Neural cell (in vitro differentiated cells): ENCODE measurements at regions not wholly inside any gene's neighbourhood (a gene's known extent, or its start where the extent isn't known, plus 50 kb on each side); places are given as distances from the start of the nearest gene placed in this dataset.

Experiments used
- H2AFZ ChIP-seq: fragments of 200-600, 300-800 bp; sonication (generic), shearing (Covaris generic); 2 replicates; pipeline ENCODE4 v1.6.0; 2014; ENCODE audit warnings: low read depth, mild to moderate bottlenecking, antibody characterized with exemption, low read length, moderate library complexity
- H3F3A ChIP-seq: fragments of 200-600 bp; shearing (Covaris generic); 2 replicates; pipeline ENCODE4 v1.6.1; 2016; ENCODE audit warnings: mild to moderate bottlenecking, moderate library complexity, mixed read lengths, antibody characterized with exemption, low read length; ENCODE audit not compliant: insufficient read depth, poor library complexity, severe bottlenecking
- H3K27ac ChIP-seq: fragments of 200-600, 300-800 bp; sonication (generic), shearing (Covaris generic); 2 replicates; pipeline ENCODE4 v1.5.1; 2014; ENCODE audit warnings: mild to moderate bottlenecking, low read length, moderate library complexity
- H3K27me3 ChIP-seq: fragments of 300-800, 200-600 bp; sonication (generic), shearing (Covaris generic); 2 replicates; pipeline ENCODE4 v1.6.0; 2014; ENCODE audit warnings: mild to moderate bottlenecking, low read depth, low read length, moderate library complexity; ENCODE audit not compliant: insufficient read depth
- H3K36me3 ChIP-seq: fragments of 300-800, 200-600 bp; sonication (generic), shearing (Covaris generic); 2 replicates; pipeline ENCODE4 v1.5.1; 2014; ENCODE audit warnings: mild to moderate bottlenecking, antibody characterized with exemption, low read length, moderate library complexity; ENCODE audit not compliant: insufficient read depth
- H3K4me2 ChIP-seq: fragments of 300-800, 200-600 bp; sonication (generic), shearing (Covaris generic); 2 replicates; pipeline ENCODE4 v1.6.0; 2014; ENCODE audit warnings: mild to moderate bottlenecking, low read length
- H3K4me3 ChIP-seq: fragments of 300-800, 200-600 bp; sonication (generic), shearing (Covaris generic); 2 replicates; pipeline ENCODE4 v1.5.1; 2014; ENCODE audit warnings: mild to moderate bottlenecking, low read length, moderate library complexity
- H3K79me2 ChIP-seq: fragments of 200-600 bp; shearing (Covaris generic); replicated peaks from 2 replicates; pipeline ENCODE4 v1.6.0; 2014; ENCODE audit warnings: mild to moderate bottlenecking, low read length, moderate library complexity; ENCODE audit not compliant: insufficient read depth
- H3K9ac ChIP-seq: fragments of 300-800, 200-600 bp; sonication (generic), shearing (Covaris generic); 2 replicates; pipeline ENCODE4 v1.6.1; 2016; ENCODE audit warnings: mild to moderate bottlenecking, low read length, mixed read lengths
- H3K9me2 ChIP-seq: fragments of 200-600 bp; shearing (Covaris generic); 2 replicates; pipeline ENCODE4 v1.6.1; 2016; ENCODE audit warnings: mild to moderate bottlenecking, low read length, mixed read lengths; ENCODE audit not compliant: insufficient read depth
- H3K9me3 ChIP-seq: fragments of 200-600, 300-800 bp; sonication (generic), shearing (Covaris generic); 2 replicates; pipeline ENCODE4 v1.6.1; 2016; ENCODE audit warnings: mild to moderate bottlenecking, mixed run types, low read length, moderate library complexity, mixed read lengths
- H4K20me1 ChIP-seq: fragments of 200-600 bp; shearing (Covaris generic); 2 replicates; pipeline ENCODE4 v1.6.1; 2016; ENCODE audit warnings: mild to moderate bottlenecking, mixed run types; ENCODE audit not compliant: insufficient read depth
- EP300 ChIP-seq: fragments of 450-650 bp; conservative IDR thresholded peaks from 2 replicates; pipeline ENCODE4 v1.6.1; 2014; ENCODE audit warnings: antibody characterized with exemption, mild to moderate bottlenecking, moderate library complexity; ENCODE audit not compliant: poor library complexity, severe bottlenecking
- EZH2 ChIP-seq: fragments of 200-600, 300-800 bp; shearing (Covaris generic), sonication (generic); IDR thresholded peaks from 2 replicates; pipeline ENCODE4 v1.6.1; 2014; ENCODE audit warnings: antibody characterized with exemption, low read length, borderline replicate concordance, mild to moderate bottlenecking; ENCODE audit not compliant: insufficient read depth, poor library complexity, severe bottlenecking
- MXI1 ChIP-seq: fragments of 450-650 bp; conservative IDR thresholded peaks from 2 replicates; pipeline ENCODE4 v1.6.1; 2014; ENCODE audit warnings: antibody characterized with exemption, mild to moderate bottlenecking; ENCODE audit not compliant: poor library complexity, severe bottlenecking
- RAD21 ChIP-seq: fragments of 450-650 bp; conservative IDR thresholded peaks from 2 replicates; pipeline ENCODE4 v1.6.1; 2014; ENCODE audit warnings: antibody characterized with exemption, mild to moderate bottlenecking, moderate library complexity
- SMC3 ChIP-seq: fragments of 450-650 bp; conservative IDR thresholded peaks from 2 replicates; pipeline ENCODE4 v1.6.1; 2014; ENCODE audit warnings: antibody characterized with exemption, mild to moderate bottlenecking, moderate library complexity; ENCODE audit not compliant: poor library complexity
- TF ChIP-seq, protein P1 (sequence below): IDR thresholded peaks from 2 replicates; pipeline ENCODE4 v1.6.1; 2012; ENCODE audit warnings: borderline replicate concordance
- TF ChIP-seq, protein P2 (sequence below): fragments of 450-650 bp; IDR thresholded peaks from 2 replicates; pipeline ENCODE4 v1.5.1; 2014; ENCODE audit warnings: antibody characterized with exemption, mild to moderate bottlenecking, moderate library complexity; ENCODE audit not compliant: poor library complexity, severe bottlenecking

DNA sequence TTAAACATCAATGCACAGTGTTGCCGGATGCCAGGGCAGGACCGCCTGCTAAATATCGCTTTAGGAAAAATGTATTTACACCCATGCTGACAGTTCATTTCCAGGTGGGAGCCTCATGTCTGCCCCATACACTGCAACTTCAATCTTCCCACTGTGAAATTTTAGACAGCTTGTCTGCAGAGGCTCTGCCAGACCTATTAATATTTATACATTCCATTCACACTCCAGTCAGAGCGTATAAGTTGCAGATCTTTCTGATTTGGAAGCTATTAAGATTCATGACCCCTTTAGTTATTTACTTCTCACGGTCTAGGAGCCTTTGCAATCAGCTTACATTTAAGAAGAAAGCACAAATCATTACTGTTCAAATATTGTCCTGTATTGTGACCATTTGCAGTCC is 357.4 kb downstream of the ATP23 start:
- H3K27ac ChIP-seq, result no peak overlapping the region
- TF ChIP-seq SMC3 (no peak), EP300 (peak; percentile 47)
- H3K27me3 ChIP-seq, result no peaks in the 10 kb centered on the region
- no peak overlapping the region for H3K9ac ChIP-seq
- H3K79me2 ChIP-seq, result no peaks in the 10 kb centered on the region
- H3K36me3 ChIP-seq, result no peaks in the 10 kb centered on the region
- no peaks in the 10 kb centered on the region for H3K9me3 ChIP-seq
- no peak overlapping the region for H2AFZ ChIP-seq
- H3K4me3 ChIP-seq, result no peak overlapping the region
- H3F3A ChIP-seq, result no peaks in the 10 kb centered on the region
- H4K20me1 ChIP-seq, result no peaks in the 10 kb centered on the region
- no peaks in the 10 kb centered on the region for H3K9me2 ChIP-seq
- H3K4me2 ChIP-seq, result no peak overlapping the region

DNA sequence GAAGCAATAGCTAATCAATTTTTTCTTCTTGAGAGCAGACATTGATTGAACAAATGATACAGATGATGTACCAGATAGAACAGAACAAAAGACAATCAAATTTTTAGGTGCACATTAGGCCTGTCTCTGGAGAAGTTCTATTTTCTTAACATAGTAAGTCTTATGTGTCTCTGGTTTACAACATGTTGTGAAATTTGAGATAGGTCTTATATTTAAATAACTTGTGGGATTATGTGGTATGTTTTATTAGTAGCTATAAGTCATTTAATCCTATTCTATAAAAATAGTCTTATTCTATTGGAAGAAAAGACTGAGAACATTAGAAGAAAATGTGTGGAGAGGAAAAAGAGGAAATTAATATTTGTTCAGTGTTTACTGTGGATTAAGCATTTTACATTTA is 358.0 kb downstream of the ATP23 start:
- no peaks in the 10 kb centered on the region for H3K9me3 ChIP-seq
- H3K27ac ChIP-seq, result no peak overlapping the region

More for the DNA sequence above, 358.0 kb downstream of the ATP23 start:
- Histone ChIP-seq H4K20me1 (no peaks in the 10 kb centered on the region), H3K4me3 (no peak overlapping the region), H3K27me3 (no peaks in the 10 kb centered on the region), H3K36me3 (no peaks in the 10 kb centered on the region), H3K79me2 (no peaks in the 10 kb centered on the region), H2AFZ (no peak overlapping the region), H3K9ac (no peak overlapping the region), H3K4me2 (no peak overlapping the region), H3F3A (no peaks in the 10 kb centered on the region), H3K9me2 (no peaks in the 10 kb centered on the region)
- TF ChIP-seq, protein P1, sequence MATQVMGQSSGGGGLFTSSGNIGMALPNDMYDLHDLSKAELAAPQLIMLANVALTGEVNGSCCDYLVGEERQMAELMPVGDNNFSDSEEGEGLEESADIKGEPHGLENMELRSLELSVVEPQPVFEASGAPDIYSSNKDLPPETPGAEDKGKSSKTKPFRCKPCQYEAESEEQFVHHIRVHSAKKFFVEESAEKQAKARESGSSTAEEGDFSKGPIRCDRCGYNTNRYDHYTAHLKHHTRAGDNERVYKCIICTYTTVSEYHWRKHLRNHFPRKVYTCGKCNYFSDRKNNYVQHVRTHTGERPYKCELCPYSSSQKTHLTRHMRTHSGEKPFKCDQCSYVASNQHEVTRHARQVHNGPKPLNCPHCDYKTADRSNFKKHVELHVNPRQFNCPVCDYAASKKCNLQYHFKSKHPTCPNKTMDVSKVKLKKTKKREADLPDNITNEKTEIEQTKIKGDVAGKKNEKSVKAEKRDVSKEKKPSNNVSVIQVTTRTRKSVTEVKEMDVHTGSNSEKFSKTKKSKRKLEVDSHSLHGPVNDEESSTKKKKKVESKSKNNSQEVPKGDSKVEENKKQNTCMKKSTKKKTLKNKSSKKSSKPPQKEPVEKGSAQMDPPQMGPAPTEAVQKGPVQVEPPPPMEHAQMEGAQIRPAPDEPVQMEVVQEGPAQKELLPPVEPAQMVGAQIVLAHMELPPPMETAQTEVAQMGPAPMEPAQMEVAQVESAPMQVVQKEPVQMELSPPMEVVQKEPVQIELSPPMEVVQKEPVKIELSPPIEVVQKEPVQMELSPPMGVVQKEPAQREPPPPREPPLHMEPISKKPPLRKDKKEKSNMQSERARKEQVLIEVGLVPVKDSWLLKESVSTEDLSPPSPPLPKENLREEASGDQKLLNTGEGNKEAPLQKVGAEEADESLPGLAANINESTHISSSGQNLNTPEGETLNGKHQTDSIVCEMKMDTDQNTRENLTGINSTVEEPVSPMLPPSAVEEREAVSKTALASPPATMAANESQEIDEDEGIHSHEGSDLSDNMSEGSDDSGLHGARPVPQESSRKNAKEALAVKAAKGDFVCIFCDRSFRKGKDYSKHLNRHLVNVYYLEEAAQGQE, result no peak
- TF ChIP-seq MXI1 (no peak), EP300 (no peak), SMC3 (no peak), EZH2 (no peak), RAD21 (no peak)
- TF ChIP-seq, protein P2, sequence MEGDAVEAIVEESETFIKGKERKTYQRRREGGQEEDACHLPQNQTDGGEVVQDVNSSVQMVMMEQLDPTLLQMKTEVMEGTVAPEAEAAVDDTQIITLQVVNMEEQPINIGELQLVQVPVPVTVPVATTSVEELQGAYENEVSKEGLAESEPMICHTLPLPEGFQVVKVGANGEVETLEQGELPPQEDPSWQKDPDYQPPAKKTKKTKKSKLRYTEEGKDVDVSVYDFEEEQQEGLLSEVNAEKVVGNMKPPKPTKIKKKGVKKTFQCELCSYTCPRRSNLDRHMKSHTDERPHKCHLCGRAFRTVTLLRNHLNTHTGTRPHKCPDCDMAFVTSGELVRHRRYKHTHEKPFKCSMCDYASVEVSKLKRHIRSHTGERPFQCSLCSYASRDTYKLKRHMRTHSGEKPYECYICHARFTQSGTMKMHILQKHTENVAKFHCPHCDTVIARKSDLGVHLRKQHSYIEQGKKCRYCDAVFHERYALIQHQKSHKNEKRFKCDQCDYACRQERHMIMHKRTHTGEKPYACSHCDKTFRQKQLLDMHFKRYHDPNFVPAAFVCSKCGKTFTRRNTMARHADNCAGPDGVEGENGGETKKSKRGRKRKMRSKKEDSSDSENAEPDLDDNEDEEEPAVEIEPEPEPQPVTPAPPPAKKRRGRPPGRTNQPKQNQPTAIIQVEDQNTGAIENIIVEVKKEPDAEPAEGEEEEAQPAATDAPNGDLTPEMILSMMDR, result no peak
